HG03045 (cell line): ENCODE measurements at regions not wholly inside any gene's neighbourhood (a gene's known extent, or its start where the extent isn't known, plus 50 kb on each side); places are given as distances from the start of the nearest gene placed in this dataset.
"Not testable (repeated sequence)": the region's sequence is repeated elsewhere in the genome, so short reads cannot be mapped to it uniquely, and the experiment has no call there.

ENCODE experiments used
- ATAC-seq: cut with Tn5 transposase; IDR thresholded peaks from one replicate; pipeline ENCODE4 v1.9.1; 2021; ENCODE audit warnings: mild to moderate bottlenecking, moderate library complexity; ENCODE audit not compliant: unreplicated experiment

DNA sequence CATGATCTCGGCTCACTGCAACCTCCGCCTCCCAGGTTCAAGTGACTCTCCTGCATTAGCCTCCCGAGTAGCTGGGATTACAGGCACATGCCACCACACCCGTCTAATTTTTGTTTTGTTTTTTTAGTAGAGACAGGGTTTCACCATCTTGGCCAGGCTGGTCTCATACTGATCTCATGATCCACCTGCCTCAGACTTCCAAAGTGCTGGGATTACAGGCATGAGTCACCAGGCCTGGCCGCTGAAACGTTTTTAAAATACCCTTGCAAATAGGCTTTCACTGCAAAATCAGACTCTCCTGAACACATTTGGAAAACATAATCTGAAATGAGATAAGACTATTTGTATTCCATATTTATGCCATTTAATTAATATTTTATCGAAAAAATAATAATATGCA is 826.1 kb upstream of the CNTN5 start:
- no peak for ATAC-seq

DNA sequence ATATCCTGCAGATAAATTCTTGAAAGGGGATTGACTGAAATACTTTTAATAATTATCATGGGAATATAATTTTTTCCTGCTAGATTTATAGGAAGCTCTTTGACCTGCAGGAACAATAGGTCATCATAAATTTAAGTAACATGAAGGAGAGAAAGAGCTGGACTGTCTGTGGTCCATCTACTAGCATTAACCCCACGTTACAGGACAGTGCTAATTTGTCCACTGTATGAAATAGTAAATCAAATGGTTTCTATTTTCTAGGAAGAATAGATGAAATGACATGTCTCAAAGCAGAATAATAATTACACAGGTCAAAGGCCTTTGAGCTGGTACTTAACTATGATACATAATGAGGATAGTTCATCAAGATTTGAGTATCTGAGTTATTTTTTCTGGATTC is 825.4 kb upstream of the CNTN5 start:
- ATAC-seq, result no peak

DNA sequence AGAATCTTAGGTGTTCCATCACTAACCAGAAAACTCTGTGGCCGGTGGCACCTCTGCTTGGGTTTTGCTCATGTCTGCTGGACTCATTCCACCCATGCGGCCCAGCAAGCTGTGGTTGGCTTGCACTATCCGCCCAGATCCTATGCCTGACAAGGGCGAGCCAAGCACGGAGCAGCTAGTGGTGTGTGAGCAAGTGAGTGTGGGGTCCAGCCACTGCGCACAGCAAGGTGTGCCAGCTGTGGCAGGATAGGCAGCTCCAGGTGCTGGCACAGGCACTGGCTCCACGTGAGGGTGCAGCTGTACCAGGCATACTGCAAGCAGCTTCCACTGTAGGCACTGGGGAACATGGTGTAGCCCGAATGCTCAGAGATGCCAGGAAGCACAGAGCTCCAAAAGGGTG is 813.7 kb upstream of the CNTN5 start:
- no peak for ATAC-seq

DNA sequence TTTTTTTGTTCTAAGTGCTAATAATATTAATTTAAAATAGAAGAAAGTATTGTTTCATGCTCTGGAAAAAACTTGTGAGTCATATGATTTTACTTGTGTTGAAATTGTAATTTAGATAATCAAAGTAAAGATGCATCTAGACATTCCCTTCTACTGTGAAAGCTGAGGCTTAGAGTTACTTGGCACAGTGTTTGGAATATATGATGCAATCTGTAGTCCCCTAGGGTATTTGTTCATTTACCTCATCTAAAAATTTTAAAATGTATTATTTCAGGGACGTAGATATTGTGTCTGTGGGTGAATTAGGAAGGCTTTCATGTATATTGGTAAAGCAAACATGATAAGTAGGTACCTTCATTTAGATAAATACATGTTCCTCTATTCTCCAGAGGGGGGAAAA is 793.5 kb upstream of the CNTN5 start:
- ATAC-seq, result no peak

DNA sequence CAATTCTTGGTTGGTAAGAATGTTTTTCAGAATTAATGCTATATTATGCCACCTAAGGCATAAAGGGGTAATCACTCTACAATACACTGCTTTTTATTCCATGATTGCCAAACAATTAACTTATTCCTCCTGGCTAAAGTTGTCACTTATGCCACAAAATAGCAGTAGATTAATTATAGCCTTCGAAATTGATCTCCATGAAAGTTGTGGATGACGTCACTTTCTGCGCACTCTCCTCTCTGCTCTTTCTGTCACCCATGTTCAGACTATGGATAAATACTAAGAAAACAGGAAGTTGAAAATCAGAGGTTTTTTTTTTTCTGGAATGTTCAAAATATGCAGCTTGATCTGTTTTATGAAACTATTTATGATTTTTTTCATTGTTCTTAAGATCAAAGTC is 790.1 kb upstream of the CNTN5 start:
- ATAC-seq, result no peak

DNA sequence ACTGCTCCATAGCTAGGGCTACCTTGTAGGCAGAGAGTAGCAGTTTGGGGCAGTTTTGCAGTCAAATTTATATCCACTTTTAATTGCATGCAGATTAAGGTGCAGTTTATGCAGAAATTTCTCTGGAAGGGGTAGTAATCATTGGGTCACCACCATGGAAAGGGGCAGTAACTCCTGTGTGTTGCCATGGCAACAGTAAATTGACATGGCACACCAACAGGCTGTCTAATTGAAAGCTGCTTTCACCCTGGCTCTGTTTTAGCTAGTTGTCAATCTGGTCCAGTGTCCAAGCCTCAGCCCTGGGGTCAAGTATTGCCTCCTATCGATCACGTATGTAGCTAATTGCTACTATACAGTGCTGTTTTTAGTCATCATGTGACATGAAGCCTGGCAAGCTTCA is 786.1 kb upstream of the CNTN5 start:
- no peak for ATAC-seq

DNA sequence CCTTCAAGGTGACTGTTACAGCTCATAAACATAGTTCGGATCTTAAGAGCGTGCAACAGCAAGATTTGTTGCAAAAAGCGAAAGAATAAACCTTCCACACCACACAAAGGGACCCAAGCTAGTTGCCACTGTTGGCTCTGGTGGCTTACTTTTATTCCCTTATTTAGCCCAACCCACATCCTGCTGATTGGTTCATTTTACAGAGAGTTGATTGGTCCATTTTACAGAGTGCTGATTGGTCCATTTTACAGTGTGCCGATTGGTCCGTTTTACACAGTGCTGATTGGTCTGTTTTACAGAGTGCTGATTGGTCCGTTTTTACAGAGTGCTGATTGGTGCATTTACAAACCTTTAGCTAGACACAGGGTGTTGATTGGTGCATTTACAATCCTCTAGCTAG is 776.9 kb upstream of the CNTN5 start:
- no peak for ATAC-seq

DNA sequence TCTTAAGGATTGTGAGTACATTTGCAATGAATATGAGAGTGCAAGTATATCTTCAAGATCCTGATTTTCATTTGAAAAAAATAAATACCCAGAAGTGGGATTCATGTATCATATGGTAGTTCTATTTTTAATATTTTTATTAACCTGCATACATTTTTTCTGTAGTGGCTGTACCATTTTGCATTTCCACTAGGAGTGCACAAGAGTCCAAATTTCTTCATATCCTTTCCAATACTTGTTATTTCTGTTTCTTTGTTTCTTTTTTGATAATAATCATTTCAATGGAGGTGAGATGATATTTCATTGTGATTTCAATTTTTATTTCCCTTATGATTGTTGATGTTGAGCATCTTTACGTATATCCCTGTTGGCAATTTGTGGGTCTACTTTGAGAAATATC is 759.8 kb upstream of the CNTN5 start:
- ATAC-seq, result no peak

DNA sequence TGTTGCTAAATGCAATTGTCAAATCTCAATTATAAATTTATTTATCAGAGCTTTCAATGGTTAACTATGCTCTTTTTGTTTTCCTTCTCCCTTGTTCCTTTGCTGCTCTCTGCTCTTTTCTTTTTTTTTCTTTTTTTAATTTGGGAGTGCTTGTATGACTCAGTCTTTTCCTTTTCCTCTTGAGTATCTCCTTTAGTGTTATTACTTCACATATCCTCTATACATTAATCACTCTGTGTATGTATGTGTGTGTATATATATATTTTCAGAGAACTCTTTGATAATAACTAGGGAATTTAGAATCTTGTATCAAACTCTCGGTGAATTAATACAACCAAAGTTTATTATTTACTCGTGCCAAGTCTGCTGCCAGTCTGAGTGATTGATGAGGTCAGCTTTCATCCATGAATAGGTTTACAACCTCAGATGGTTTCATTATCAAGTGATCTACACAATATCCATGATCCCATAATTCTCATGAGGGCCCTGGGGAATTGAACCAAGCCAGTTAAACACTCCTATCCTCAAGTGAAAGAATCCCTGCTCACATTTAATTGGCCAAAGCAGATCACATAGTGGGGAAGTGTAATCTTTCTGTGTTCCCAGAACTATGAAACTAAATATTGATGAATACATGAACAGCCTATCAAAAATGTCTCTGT is 743.4 kb upstream of the CNTN5 start:
- no peak for ATAC-seq

DNA sequence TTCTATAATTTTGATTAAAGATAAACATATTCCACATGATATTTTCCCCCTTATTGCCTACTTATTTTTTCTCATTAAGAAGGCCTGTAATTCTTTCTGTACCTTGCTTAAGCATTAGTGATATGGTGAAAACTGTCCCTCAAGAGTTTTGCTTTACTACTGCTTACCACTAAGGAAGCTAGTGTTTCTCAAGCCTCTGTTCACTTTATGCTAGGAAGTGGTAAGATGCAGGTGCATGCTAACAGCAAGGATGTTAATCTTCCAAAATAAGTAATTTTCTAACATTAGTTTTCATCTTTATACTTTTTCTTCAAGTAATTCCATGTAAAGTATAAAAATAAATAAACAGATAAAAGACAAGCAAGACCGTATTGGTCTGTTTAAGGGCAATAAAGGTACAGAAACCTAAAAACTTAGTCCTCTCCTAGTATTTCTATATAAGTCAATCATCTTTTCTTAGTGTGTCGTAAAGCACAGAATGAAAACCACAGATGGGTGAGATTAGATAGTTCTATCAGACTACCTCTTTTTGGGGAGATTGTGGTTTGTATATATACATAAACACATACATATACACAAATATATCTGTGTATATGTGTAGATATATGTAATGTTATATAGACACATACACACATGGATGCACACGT is 731.0 kb upstream of the CNTN5 start:
- no peak for ATAC-seq

DNA sequence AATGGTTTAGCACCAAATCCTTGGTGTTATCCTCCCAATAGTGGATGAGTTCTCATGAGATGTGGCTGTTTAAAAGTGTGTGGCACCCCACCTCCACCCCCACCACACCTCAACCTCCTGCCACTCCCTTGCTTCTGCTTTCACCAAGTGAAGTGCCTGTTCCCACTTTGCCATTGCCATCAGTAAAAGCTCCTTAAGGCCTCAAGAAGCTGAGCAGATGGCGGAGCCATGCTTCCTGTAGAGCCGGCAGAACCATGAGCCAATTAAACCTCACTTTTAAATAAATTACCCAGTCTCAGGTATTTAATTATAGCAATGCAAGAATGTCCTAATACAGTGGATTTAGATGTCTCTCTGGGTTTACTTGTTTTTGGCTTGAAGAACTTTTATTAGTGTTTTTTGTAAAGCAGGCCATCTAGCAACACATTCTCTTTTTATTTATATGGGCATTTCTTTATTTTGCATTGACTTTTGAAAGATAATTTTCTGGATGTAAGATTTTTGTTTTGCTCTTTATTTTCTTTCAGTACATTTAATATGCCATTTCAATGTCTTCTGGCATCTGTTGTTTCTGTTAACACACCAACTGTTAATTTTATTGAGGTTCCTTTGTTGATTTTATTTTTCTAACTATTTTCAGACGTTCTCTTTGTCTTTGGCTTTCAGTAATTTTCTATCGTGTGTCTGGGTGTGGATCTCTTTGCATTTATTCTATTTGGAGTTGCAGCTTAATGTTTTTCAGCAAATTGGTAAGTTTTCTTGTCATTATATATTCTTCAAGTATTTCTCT is 724.5 kb upstream of the CNTN5 start:
- ATAC-seq, result no peak

DNA sequence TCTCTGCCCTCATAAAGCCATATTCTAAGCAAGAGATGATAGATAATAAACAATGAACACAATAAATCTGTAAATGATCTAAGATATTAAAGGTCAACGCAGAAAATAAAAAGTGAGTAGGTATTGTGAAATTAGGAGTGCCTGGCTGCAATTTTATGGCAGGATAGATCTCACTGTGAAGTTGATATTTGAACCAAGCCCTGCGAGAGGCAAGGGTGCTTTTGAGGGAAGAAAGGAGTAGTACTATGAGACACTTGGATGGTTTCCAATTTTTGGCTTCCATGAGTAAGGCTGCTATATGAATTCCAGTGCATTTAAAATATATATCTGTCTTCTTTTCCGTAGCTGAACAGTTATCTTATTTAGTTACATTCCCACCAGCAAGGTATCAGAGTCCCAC is 720.0 kb upstream of the CNTN5 start:
- no peak for ATAC-seq

DNA sequence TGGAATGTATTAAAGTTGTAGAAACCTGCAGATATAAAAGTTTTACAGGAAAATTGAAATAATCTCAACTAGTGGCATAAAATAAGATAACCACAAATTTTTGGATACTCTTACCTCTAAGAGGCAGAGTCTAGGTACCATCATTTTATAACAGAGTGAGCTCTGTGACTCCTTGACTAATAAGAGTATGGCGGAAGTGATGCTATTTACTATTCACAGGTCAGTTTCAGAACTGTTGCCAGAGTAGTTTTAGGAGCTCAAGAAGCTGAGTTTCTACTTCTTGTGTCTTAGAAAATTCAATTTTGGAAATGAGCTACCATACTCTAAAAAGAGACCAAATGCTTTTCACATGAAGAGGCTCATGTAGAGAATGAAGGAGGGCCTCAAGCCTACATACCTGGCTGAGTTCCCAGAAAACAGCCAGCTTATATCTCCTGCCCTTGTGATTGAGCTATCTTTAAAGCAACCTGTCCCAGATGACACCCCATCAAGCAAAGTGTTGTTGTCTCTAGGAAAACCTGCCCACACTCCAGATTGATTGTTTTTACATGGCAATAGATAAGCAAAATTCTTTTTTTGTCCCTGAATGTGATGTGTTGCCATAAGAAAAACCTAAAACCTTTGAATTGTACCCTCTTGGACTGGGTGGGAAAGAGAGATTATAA is 712.8 kb upstream of the CNTN5 start:
- no peak for ATAC-seq

DNA sequence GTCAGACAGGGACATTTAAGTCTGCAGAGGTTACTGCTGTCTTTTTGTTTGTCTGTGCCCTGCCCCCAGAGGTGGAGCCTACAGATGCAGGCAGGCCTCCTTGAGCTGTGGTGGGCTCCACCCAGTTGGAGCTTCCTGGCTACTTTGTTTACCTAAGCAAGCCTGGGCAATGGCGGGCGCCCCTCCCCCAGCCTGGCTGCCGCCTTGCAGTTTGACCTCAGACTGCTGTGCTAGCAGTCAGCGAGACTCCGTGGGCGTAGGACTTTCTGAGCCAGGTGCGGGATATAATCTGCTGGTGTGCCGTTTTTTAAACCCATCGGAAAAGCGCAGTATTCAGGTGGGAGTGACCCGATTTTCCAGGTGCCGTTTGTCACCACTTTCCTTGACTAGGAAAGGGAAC is 690.4 kb upstream of the CNTN5 start:
- ATAC-seq, result not testable (repeated sequence)

DNA sequence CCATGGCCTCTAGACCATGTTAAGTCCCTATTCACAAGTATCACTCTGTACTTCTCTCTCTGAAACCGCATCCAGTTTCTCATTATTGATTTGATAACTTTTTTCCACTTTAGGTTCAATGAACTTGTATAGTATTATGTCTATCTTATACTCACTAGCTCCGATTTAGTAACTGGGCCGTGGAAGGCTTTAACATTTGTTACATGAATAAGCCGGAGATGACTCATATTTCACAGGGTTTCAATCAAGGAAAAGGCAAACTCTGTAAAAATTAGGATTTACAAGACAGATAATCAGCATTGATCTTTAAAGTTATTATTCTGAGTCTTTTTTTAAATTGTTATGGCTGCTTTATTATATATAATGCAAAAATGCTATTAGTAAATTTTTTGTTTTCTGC is 662.2 kb upstream of the CNTN5 start:
- no peak for ATAC-seq

DNA sequence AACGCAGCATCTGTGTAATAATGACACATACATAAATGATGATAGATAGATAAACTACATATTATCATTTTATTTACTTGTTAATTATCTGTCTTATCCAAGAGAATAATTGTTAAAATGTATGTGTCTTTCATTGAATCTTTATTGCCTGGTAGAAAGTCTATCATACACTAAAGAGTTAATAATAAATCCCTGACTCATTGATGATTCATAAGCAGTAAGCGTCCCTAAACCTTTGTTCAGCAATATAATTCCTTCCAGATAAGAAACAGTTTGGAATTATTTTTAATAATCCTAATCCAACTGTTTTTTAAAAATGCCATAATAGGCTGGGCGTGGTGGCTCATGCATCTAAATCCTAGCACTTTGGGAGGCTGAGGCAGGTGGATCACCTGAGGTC is 655.6 kb upstream of the CNTN5 start:
- ATAC-seq, result no peak

DNA sequence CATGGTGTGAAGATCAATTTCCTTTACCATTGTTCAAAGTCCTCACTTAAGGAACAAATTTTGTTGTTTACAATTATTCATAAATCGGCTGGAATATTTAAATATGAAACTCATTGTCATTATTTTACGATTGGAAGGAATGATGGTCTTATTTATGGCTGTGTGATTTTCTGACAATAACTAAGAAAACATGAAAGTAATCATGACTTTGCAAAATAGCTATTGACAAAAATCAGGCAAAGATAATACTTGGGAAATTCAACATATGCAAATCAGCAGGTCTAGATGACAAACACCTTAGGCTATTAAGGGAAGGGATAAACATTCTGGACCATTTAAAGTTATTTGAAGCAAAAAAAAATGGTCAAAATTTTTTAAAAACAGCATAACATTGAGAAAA is 654.8 kb upstream of the CNTN5 start:
- ATAC-seq, result no peak

DNA sequence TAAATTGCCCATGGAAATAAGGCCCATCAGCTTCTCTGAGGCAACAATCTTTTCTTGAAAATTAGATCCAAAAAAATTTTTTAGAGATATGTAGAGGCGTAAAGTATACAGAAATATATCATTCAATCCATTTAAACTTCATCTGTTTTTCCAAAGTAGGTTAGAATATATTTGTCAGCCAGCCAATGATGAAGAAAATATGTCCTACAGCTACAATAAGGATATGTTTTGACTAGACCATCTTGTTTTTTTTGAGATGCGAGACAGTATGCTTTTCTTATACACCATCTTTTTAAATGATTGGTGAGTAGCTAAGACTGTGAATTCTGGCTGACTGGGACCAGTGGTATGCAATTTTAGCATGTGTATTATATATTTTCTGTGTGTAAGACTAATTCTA is 630.4 kb upstream of the CNTN5 start:
- ATAC-seq, result no peak

DNA sequence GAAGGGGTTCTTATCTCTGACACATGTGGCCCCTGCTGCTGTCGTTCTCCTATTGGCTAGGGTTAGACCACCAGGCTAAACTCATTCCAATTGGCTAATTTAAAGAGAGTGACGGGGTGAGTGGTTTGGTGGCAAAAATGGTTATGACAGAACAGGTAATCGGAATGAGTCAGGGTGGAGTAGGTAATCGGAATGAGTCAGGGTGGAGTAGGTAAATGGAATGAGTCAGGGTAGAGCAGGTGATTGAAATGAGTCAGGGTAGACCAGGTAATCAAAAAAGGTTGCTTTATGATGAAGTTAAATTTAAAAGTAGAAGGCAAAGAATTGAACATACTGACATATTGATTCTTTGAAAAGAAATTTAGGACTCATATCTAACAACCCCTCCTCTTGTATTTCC is 626.2 kb upstream of the CNTN5 start:
- not testable (repeated sequence) for ATAC-seq

DNA sequence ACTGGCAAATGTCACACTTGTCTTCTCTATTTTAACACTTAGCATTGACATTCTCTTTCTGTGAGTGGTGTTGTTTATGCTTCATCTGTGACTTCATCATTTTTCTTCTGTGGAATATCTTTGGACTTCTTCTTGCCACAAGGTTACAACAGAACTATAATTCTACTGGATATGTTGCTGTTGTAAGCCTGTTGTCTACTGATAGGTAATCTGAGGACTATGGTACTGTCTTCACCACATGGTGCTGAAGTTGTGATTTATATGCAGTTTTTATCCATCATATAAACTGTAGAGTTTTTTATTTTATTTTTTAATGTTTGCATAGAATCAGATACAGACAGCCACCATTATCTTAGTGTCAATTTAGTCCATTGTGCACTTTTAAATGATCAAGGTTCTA is 622.2 kb upstream of the CNTN5 start:
- no peak for ATAC-seq

DNA sequence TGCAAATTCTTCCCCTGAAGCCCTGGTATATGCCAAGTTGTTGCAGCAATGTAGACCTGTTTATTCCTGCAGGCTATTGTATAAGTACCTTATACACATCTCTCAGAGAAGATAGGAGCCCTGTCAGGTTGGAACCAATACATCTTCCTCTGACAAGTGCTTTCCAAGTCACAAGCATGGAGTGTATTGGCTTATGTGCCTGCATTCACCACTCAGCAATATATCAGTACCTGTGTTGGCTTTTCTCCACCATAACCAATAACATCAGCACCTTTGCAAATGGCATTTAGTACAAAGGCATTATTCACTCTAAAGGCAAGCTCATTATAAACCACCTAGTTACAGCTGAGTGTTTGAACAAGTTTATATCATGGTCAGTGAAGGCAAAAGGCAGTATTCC is 611.7 kb upstream of the CNTN5 start:
- no peak for ATAC-seq

DNA sequence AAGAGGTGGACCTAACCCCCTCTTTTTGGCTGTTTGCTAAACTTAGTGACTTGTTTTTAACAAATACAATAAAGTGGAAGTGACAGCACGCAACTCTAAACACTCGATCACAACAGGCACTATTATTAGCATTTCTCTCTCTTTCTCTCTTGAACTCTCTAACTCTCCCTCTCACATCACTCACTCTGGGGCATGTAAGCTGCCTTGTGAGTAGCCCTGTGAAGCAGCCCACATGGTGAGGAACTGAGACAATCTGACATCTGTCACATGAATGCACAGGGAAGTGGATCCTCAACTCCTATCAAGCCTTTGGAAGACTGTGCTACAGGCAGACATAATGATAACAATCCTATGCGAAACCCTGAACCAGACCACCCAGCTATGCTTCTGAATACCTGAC is 609.0 kb upstream of the CNTN5 start:
- ATAC-seq, result no peak
